KG1 (cell line): ENCODE measurements at regions not wholly inside any gene's neighbourhood (a gene's known extent, or its start where the extent isn't known, plus 50 kb on each side); places are given as distances from the start of the nearest gene placed in this dataset.

Experiments
- DNase-seq: peaks from one replicate; lab custom pipeline; 2025; lab: John Stamatoyannopoulos, UW

DNA sequence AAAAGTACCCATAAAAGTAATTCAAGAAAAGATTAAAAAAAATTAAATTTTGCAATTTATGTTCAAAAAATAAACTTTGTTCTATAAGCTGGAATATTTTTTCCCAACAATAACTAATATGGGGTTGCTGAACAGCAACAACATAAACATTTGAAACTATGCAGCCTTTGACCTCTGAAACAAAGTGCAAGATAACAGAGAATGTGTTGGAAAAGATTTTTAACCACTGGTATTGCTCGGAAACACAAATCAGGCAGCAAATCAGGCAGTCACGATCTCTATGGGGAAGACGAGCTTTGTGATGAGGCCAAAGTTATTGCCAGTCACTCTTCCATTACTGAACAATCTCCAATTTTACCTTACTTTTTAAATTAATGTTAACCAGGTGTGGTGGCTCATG, 332.1 kb downstream of the PABPC4L start:
- no peak for DNase-seq

DNA sequence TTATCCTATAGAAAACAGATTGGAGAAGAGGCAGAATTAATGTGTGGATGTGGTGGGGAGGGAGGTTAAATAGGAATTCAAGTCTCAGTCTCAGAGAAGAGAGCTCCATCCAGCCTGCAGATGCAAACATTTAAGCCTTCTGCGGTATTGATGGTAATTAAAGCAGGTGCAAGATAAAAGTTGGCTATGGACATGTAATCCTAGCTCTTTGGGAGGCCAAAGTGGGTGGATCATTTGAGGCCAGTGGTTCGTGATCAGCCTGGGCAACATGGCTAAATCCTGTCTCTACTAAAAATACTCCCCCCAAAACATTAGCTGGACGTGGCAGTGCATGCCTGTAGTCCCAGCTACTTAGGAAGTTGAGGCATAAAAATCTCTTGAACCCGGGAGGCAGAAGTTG, 332.7 kb downstream of the PABPC4L start:
- no peak for DNase-seq

DNA sequence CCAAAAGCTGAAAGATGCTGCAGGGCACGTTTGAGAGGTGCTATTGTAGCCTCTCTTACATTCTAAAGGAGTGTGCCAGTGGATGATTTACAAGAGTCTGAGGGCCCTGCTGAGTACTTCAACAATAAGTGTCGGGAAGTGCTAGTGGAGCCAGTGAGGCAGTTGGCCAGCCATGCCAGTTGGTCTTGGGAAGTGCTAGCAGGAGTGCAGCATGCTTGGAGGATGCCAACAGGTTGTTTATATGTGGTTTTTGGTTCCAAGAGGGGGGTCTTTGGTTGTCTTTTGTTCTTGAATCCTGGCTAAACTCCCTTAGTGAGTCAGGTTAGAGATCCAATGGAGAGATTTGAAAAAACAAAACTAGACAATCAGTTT, 335.3 kb downstream of the PABPC4L start:
- no peak for DNase-seq

GRCh38 chr4:133865612-133866327, 335.8 kb downstream of the PABPC4L start:
- DNase-seq, result no peak

DNA sequence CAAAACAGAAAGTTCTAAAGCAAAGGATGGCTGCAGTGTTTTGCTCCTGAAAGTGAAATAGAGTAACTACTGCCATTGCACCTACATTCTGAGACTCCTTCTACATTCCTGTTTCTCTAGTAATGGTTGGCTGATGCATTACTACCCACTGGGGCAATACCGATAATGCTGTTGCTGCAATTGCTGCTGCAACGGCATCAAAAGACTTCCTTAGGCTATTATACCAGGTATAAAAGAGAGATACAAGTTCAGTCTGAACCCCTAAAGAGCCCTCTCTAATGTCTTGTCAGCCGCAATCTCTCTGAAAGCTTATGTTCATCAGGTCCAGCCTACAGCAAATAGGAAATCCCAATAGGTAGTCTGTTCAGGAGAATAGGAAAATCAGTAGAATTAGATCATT, 338.4 kb downstream of the PABPC4L start:
- DNase-seq, result no peak

DNA sequence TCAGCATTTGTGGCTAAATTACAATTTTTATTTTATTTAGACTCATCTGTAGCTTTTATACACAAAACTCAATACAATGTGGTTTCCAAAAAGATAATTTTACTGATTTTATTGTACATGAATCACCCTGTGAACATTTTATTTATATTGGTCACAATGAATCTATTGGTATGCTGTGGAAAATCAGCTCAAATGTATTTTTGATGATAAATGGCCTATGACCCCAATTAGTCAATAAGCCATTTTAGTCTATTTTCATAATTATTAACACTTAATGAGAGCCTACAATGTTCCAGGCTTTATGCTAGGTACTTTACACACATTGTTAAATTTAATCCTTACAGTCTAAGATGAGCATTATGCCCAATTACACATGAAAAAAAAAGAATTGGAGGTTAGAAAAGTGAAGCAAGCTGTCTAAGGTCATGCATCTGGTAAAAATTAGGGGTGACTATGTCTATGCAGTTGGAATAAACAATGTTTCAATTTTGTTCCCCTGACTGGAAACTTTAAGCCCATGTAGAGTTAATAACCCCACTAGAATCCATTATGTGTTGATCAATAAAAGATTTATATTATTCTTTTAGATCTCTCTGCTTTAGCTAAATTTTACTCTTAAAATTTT, 344.7 kb downstream of the PABPC4L start:
- DNase-seq, result no peak

- DNase-seq, result no peak
Observed at GRCh38 chr4:133855001-133855400, 346.6 kb downstream of the PABPC4L start.

GRCh38 chr4:133839326-133839725, 362.3 kb downstream of the PABPC4L start:
- peak; percentile 20 for DNase-seq

DNA sequence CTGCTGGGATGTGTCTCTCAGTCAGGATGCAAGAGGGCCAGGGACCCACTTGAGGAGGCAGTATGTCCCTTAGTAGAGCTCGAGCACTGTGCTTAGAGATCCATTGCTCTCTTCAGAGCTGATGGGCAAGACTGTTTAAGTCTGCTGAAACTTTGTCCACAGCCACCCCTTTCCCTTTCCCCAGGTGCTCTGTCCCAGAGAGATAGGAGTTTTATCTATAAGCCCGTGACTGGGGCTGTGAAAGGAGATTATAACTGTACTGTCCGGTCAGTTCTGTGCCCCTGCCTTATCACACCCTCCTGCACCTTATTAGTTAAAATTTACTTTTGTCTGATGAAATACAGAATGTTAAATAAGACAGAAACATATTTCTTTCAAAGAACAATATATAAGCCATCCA, 378.4 kb downstream of the PABPC4L start:
- no peak for DNase-seq

DNA sequence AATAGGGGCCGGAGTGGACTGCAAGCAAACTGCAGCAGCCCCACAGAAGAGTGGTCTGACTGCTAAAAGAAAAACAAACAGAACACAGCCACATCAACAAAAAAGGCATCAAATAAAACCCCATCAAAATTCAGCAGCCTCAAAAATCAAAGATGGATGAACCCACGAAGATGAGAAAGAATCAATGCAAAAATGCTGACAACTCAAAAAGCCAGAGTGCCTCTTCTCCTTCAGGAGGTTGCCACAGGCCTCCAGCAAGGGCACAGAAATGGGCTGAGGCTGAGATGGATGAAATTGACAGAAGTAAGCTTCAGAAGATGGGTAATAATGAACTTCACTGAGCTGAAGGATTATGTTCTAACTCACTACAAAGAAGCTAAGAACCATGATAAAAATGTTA, 388.6 kb downstream of the PABPC4L start:
- DNase-seq, result no peak

DNA sequence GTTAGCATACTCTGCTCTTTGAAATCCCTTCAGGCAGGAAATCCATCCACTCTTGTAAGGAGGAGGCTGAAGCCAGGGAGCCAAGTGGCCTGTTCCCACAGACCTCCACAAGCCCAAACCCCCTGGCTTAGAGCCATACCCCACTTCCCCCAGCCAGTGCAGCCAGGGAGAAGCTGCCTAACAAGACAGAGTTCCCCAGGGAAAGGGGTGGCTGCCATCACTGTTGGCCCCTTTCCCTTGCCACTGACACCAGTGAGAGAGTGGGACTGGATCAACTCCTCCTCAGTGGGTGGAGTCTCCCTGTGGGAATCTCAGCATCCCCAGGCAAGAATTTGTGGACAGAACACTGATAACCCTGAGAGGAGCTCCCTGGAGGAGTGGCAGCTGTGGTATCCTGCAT, 389.4 kb downstream of the PABPC4L start:
- no peak for DNase-seq

DNA sequence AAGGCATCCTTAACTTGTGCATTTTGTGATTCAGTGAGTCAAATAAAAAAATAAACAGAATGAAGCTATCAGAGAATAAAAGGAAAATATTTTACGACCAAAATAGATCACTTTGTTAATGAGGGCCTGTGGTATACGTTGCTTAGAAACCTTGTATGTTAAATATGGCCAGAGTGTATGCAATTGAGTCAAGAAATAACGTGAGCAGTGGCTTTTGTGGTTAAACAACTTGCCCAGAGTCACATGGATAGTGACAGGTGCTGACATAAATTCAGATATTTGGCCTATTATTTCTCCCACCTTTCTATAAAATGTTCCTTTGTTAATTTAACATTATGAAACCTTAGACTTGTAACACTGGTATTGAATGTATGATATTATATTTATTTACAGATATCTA, 393.4 kb downstream of the PABPC4L start:
- DNase-seq, result no peak

DNA sequence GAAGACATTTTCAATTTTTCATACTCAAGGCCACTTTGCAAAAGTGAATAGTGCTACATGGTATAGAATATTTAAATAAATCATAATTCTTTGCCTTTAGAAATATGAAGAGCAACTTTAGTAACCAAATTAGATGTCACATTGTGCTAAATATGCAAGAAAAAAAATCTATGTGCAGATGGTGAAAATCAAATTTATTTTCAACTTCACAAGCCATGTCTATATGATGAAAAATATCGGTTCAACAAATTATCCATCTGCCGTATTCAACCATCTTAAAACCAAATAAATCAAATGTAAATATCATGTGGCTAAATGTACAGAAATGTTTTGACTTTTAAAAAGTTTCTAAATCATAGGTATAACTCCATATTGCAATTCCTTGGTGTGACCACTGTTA, 398.2 kb downstream of the PABPC4L start:
- no peak for DNase-seq

DNA sequence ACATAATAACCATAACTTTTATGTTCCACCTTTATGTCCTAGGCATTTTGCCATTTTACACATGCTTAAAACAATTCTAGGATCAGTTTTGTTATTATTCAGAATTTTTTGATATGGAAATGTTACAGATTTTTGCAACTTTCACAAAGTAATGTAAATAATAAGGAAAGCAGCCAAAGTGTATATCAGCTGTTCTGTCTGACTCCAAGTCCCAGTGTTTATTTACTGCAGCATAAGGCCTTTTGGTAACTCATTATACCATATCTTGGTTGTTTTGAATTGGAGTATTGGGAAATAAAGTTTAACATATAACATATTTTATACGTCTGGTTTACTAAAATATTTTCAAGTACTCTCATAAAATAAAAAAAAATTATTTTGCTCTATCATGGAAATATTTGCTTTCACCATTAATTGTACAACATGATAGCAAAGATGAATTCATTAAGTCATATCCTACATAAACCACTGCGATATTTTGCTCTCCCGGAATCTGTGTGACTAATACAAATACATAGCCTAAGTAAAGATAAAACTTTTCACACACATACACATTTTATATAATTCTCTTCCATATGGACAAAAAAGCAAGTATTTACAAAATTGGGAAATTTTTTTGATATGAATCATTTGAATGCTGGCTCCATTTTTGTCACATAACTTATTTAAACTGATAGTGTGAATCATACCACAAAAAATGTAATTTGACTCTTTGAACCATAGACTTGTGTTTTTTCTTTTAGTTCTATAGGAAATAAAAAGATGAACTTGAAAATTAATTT, 399.0 kb downstream of the PABPC4L start:
- no peak for DNase-seq

DNA sequence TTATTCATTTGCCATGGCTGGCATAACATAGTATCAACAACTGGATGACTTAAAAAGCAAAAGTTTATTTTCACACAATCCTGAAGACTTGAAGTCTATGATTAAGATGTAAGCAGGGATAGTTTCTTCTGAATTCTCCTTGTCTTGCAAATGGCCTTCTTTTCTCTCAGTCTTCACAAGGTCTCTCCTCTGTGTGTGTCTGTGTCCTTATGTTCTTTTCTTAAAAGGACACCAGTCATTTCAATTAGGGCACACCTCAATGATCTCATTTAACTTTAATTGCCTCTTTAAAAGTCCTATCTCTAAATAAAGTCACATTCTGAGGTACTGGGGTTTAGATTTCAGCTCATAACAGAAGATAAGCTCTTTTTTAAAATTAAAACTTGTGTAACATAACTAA, 399.7 kb downstream of the PABPC4L start:
- no peak for DNase-seq

GRCh38 chr4:133800966-133801365, 400.6 kb downstream of the PABPC4L start:
- no peak for DNase-seq

DNA sequence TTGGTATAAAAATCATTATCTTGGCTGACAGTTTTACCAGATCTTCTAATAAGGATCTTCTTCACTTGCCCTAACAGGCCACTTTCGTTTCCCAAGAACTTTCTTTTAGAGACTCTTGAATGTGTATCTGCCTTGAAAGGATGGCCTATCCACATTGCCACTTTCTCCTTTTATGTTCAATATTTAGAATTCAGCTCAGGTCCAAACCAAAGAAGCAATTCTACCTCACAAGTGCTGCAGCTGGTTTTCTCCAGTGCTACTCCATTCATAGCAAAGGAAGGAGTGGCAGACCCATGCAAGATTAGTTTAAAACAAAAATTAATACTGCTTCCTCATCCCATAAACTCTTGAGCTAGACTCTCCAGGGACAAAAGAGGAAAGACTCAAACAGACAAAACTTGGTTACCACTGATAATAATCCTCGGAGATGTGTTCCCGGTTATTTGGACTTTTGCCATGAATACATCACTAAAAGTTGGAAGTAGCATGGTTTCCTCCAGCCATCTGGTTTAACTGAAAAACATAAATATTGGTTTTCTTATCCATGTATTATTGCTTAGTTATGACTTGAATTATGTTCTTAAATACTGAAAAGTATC, 401.8 kb downstream of the PABPC4L start:
- DNase-seq, result no peak

GRCh38 chr4:133777661-133778060, 423.9 kb downstream of the PABPC4L start:
- no peak for DNase-seq

- no peak for DNase-seq
Observed at GRCh38 chr4:133776961-133777360, 424.6 kb downstream of the PABPC4L start.

- DNase-seq, result no peak
Observed at GRCh38 chr4:133776503-133776902, 425.1 kb downstream of the PABPC4L start.

DNA sequence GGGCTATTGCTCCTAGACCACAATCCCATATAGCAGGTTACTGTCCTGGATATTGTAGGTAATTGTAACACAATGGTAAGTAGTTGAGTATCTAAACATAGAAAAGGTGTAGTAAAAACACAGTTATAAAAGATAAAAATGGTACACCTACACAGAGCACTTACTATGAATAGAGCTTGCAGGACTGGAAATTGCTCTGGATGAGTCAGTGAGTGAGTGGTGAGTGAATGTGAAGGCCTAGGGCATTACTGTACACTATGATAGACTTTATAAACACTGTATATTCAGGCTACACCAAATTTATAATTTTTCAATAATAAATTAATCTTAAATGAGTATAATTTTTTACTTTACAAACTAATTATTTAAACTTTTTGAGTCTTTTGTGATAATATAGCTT, 425.7 kb downstream of the PABPC4L start:
- DNase-seq, result no peak

- DNase-seq, result no peak
Observed at GRCh38 chr4:133775469-133775868, 426.1 kb downstream of the PABPC4L start.

DNA sequence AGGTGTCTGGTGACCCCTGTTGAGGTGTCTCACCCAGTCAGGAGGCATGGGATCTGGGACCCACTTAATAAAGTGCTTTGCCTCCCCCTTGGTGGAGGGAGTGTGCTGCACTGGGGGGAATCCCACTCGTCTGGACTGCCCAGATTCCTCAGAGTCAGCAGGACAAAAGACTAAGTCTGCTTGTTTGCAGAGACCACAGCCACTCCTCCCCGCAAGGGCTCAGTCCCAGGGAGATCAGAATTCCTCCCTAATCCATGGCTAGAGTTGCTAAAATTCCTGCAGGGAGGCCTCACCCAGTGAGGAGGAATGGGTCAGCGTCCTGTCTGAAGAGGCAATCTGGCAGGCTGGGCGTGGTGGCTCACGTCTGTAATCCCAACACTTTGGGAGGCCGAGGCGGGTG, 442.2 kb downstream of the PABPC4L start:
- DNase-seq, result no peak
